ENCODE measurements at regions not wholly inside any gene's neighbourhood (a gene's known extent, or its start where the extent isn't known, plus 50 kb on each side); places are given as distances from the start of the nearest gene placed in this dataset.
"Not testable (repeated sequence)": the region's sequence is repeated elsewhere in the genome, so short reads cannot be mapped to it uniquely, and the experiment has no call there.

- DNase-seq (ENCODE audit: extremely low read depth, low read depth): no peak
- TF ChIP-seq CTCF (IDR thresholded peaks at IDR 0.05; ENCODE audit: low read depth, low read length): no peak
Measured at GRCh38 chr1:215439549-215439948, 127.6 kb upstream of the KCTD3 start.

- no peak for DNase-seq (ENCODE audit: extremely low read depth, low read depth)
- TF ChIP-seq CTCF (IDR thresholded peaks at IDR 0.05; ENCODE audit: low read depth, low read length): no peak
Measured at GRCh38 chr1:215444715-215445414, 122.2 kb upstream of the KCTD3 start.

- DNase-seq (ENCODE audit: extremely low read depth, low read depth): not testable (repeated sequence)
Measured at GRCh38 chr1:215448014-215448413, 119.1 kb upstream of the KCTD3 start.

GRCh38 chr1:215449147-215449546, 118.0 kb upstream of the KCTD3 start:
- DNase-seq (ENCODE audit: extremely low read depth, low read depth): not testable (repeated sequence)

GRCh38 chr1:215453440-215453839, 113.7 kb upstream of the KCTD3 start:
- TF ChIP-seq CTCF (IDR thresholded peaks at IDR 0.05; ENCODE audit: low read depth, low read length): no peak
- DNase-seq (ENCODE audit: extremely low read depth, low read depth): no peak

GRCh38 chr1:215457213-215457612, 109.9 kb upstream of the KCTD3 start:
- no peak for DNase-seq (ENCODE audit: extremely low read depth, low read depth)
- no peak for TF ChIP-seq CTCF (IDR thresholded peaks at IDR 0.05; ENCODE audit: low read depth, low read length)

GRCh38 chr1:215458104-215458503, 109.0 kb upstream of the KCTD3 start:
- TF ChIP-seq CTCF (IDR thresholded peaks at IDR 0.05; ENCODE audit: low read depth, low read length): no peak
- DNase-seq (ENCODE audit: extremely low read depth, low read depth): no peak

GRCh38 chr1:215458562-215458961, 108.5 kb upstream of the KCTD3 start:
- DNase-seq (ENCODE audit: extremely low read depth, low read depth): no peak
- TF ChIP-seq CTCF (IDR thresholded peaks at IDR 0.05; ENCODE audit: low read depth, low read length): no peak

Data from AG09319 (cell line).